ENCODE measurements at regions not wholly inside any gene's neighbourhood (a gene's known extent, or its start where the extent isn't known, plus 50 kb on each side); places are given as distances from the start of the nearest gene placed in this dataset.

- no peak for TF ChIP-seq CTCF (IDR thresholded peaks at IDR 0.05; ENCODE audit: low read depth, low read length)
- H3K4me3 ChIP-seq (ENCODE audit: low read depth, low read length), result no peak overlapping the region
These were observed 130.5 kb upstream of the ANO3 start for GRCh38 chr11:26201411-26201810.

GRCh38 chr11:26202754-26203153, 129.2 kb upstream of the ANO3 start:
- no peak for TF ChIP-seq CTCF (IDR thresholded peaks at IDR 0.05; ENCODE audit: low read depth, low read length)
- H3K4me3 ChIP-seq (ENCODE audit: low read depth, low read length), result no peak overlapping the region

- no peak for TF ChIP-seq CTCF (IDR thresholded peaks at IDR 0.05; ENCODE audit: low read depth, low read length)
These were observed 127.8 kb upstream of the ANO3 start for GRCh38 chr11:26204101-26204500.

GRCh38 chr11:26204839-26205238, 127.1 kb upstream of the ANO3 start:
- no peak overlapping the region for H3K4me3 ChIP-seq (ENCODE audit: low read depth, low read length)
- TF ChIP-seq CTCF (IDR thresholded peaks at IDR 0.05; ENCODE audit: low read depth, low read length), result no peak

More at GRCh38 chr11:26204101-26204500, 127.8 kb upstream of the ANO3 start:
- H3K4me3 ChIP-seq (ENCODE audit: low read depth, low read length), result no peak overlapping the region

GRCh38 chr11:26219183-26220117, 112.5 kb upstream of the ANO3 start:
- H3K4me3 ChIP-seq (ENCODE audit: low read depth, low read length), result no peak overlapping the region
- no peak for TF ChIP-seq CTCF (IDR thresholded peaks at IDR 0.05; ENCODE audit: low read depth, low read length)

GRCh38 chr11:26225646-26226045, 106.3 kb upstream of the ANO3 start:
- TF ChIP-seq CTCF (IDR thresholded peaks at IDR 0.05; ENCODE audit: low read depth, low read length), result no peak
- no peak overlapping the region for H3K4me3 ChIP-seq (ENCODE audit: low read depth, low read length)

GRCh38 chr11:26227301-26227746, 104.6 kb upstream of the ANO3 start:
- TF ChIP-seq CTCF (IDR thresholded peaks at IDR 0.05; ENCODE audit: low read depth, low read length), result peak; percentile 7; the same call in 1 of the 2 replicates
- H3K4me3 ChIP-seq (ENCODE audit: low read depth, low read length), result peak overlapping the region; percentile 27
